Upper lobe of left lung (tissue), 6 donors: ENCODE measurements at regions not wholly inside any gene's neighbourhood (a gene's known extent, or its start where the extent isn't known, plus 50 kb on each side); places are given as distances from the start of the nearest gene placed in this dataset.

Experiments used
- ATAC-seq, 2 donors: fragments of 200-7000 bp; cut with Tn5 transposase; one replicate each; pipeline ENCODE4 v1.9.1; 2022; ENCODE audit warnings: mild to moderate bottlenecking in 2 of 2, moderate library complexity in 2 of 2; ENCODE audit not compliant: low FRiP score in 2 of 2
- DNase-seq, 2 donors: peaks; one replicate each; pipeline ENCODE4 v3.0.0-alpha.2; 2019 to 2020
- H3K27ac ChIP-seq, 4 donors: fragments of 200-600 bp; sonication (generic); one replicate each; pipeline ENCODE4 v1.5.1; 2016 to 2019
- H3K27me3 ChIP-seq, 4 donors: fragments of 200-600 bp; sonication (generic); one replicate each; pipeline ENCODE4 v1.5.1; 2017 to 2019
- H3K36me3 ChIP-seq, 4 donors: fragments of 200-600 bp; sonication (generic); one replicate each; pipeline ENCODE4 v1.5.1; 2016 to 2019
- H3K4me1 ChIP-seq, 4 donors: fragments of 200-600 bp; sonication (generic); one replicate each; pipeline ENCODE4 v1.5.1; 2018 to 2019
- H3K4me3 ChIP-seq, 4 donors: fragments of 200-600 bp; sonication (generic); one replicate each; pipeline ENCODE4 v1.5.1; 2017 to 2019; ENCODE audit warnings: mild to moderate bottlenecking in 2 of 4, moderate library complexity in 1 of 4
- H3K9me3 ChIP-seq, 4 donors: fragments of 200-600 bp; sonication (generic); one replicate each; pipeline ENCODE4 v1.5.1; 2018 to 2019
- EP300 ChIP-seq, 4 donors: sonication (generic); formaldehyde crosslinking; IDR thresholded peaks; one replicate each; pipeline ENCODE4 v1.5.1; 2017; ENCODE audit warnings: antibody characterized with exemption in 4 of 4, control low read depth in 2 of 4
- POLR2A ChIP-seq, 4 donors: fragments of 450-650 bp; IDR thresholded peaks; one replicate each; pipeline ENCODE4 v1.5.1; 2016 to 2017; ENCODE audit warnings: antibody characterized with exemption in 4 of 4, mild to moderate bottlenecking in 2 of 4
- POLR2AphosphoS5 ChIP-seq, 2 donors: sonication (generic); formaldehyde crosslinking; IDR thresholded peaks; one replicate each; pipeline ENCODE4 v1.5.1; 2017; ENCODE audit warnings: antibody characterized with exemption in 2 of 2
- WGBS, 2 donors: methylation state at CpG; one replicate each; pipeline ENCODE4 v1.1.5; 2017 to 2018; 5-methylcytosine and 5-hydroxymethylcytosine counted together
- TF ChIP-seq, protein P1 (sequence below), 6 experiments: fragments of 450-650 bp in 4 of 6; fragments of 200-600 bp in 2 of 6; sonication (generic) in 2 of 6; IDR thresholded peaks; one replicate each; pipeline ENCODE4 v1.5.1; 2016 to 2019; ENCODE audit warnings: antibody characterized with exemption in 6 of 6
- donor health status: DM: no; HTN: no; CAD: no; lungs with moderate emphysema.
- donor health status: DM: no; HTN: yes; CAD: no; lungs with severe emphysema.

DNA sequence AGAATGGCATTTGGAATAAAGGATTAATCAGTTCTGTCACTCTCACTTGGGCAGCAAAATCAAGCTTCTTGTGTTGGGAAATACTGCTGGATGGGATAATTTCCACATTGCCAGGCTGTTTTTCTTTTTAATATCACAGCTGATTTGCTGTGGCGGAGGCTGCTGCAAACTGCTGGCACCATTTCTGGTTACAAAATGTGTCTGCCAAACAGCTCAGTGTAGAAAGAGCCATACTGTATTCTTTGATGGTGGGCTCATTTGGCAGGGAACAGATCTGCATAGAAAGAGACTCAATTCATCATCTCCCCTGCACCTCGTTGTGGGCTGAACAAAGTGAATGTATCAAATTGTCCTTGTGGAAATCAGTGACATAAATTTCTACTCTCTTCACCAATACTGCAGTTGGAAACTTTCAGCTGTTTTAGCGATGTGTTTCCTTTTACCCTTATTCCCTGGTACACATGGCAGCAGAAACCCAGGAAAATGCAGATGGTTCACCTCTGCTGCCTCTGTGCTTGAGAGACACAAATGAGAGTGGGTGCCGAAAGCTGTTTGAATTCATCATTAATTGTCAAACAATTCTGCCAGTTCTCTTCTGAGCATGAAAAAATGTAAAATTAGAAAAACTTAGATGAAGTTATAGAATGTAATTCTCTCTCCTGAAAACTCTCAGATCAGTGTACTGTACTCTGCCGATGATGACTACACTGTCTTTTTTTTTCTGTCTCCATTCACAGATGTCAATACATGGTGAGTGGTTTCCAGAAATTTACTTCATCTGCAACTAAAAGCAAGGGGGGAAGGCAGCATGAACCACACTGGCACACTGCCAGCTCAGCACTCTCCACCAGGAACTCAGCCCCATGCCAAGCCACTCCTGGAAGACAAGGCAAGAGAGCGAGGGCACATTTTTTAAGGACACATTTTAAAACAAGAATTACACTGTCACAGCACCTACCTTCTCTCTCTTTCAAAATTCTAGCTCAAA is 75.0 kb downstream of the HMHB1 start:
- Histone ChIP-seq H3K4me3 (no peak overlapping the region), H3K4me1 (peaks cover 0 to 13% (median 0%) of the 10 kb centered on the region in 4 donors), H3K9me3 (no peaks in the 10 kb centered on the region), H3K36me3 (no peaks in the 10 kb centered on the region), H3K27ac (no peak overlapping the region), H3K27me3 (no peaks in the 10 kb centered on the region)
- DNase-seq: peak in 1 of 2 donors; percentile 38
- WGBS, 2 donors: 52 to 57% methylated on average over 6 of the region's 6 CpGs
- no peak for TF ChIP-seq POLR2A (IDR thresholded peaks at IDR 0.05)
- TF ChIP-seq, protein P1, sequence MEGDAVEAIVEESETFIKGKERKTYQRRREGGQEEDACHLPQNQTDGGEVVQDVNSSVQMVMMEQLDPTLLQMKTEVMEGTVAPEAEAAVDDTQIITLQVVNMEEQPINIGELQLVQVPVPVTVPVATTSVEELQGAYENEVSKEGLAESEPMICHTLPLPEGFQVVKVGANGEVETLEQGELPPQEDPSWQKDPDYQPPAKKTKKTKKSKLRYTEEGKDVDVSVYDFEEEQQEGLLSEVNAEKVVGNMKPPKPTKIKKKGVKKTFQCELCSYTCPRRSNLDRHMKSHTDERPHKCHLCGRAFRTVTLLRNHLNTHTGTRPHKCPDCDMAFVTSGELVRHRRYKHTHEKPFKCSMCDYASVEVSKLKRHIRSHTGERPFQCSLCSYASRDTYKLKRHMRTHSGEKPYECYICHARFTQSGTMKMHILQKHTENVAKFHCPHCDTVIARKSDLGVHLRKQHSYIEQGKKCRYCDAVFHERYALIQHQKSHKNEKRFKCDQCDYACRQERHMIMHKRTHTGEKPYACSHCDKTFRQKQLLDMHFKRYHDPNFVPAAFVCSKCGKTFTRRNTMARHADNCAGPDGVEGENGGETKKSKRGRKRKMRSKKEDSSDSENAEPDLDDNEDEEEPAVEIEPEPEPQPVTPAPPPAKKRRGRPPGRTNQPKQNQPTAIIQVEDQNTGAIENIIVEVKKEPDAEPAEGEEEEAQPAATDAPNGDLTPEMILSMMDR (IDR thresholded peaks at IDR 0.05): no peak
- TF ChIP-seq POLR2AphosphoS5 (IDR thresholded peaks at IDR 0.05): no peak
- TF ChIP-seq EP300 (IDR thresholded peaks at IDR 0.05): no peak
- ATAC-seq: peak in 1 of 2 donors; percentile 6

- Histone ChIP-seq H3K27ac (no peak overlapping the region), H3K36me3 (no peaks in the 10 kb centered on the region), H3K4me1 (peaks cover 0 to 13% (median 0%) of the 10 kb centered on the region in 4 donors), H3K27me3 (no peaks in the 10 kb centered on the region), H3K9me3 (no peaks in the 10 kb centered on the region), H3K4me3 (no peak overlapping the region)
- DNase-seq (no peak), ATAC-seq (peak in 1 of 2 donors; percentile 48)
- TF ChIP-seq EP300 (IDR thresholded peaks at IDR 0.05): no peak
- TF ChIP-seq POLR2AphosphoS5 (IDR thresholded peaks at IDR 0.05): no peak
- TF ChIP-seq, protein P1 (IDR thresholded peaks at IDR 0.05): no peak
- TF ChIP-seq POLR2A (IDR thresholded peaks at IDR 0.05): no peak
- 65 to 71% methylated on average over 5 of the region's 5 CpGs for WGBS, 2 donors
These were observed 76.1 kb downstream of the HMHB1 start for GRCh38 chr5:143887903-143888665.

DNA sequence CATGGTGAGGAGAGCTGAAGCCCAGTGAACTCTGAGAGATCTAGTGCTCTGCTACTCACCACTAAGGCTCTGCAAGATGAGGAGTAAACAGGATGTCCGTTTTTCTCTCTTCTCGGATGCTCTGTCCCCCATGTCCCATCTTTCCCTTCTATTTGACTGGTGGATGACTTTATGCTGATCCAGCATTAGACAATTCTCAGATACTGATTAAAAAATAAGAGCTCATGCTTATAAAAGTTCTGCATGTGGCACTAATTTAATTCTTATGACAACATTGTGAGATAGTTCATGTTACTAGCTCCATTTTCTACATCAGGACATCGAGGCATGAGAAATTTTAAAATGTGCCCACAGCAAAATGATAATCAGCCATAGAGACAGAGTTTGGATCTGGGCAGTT is 77.0 kb downstream of the HMHB1 start:
- H3K27ac ChIP-seq: no peak overlapping the region
- H3K9me3 ChIP-seq: no peaks in the 10 kb centered on the region
- peaks cover 0 to 13% (median 0%) of the 10 kb centered on the region in 4 donors for H3K4me1 ChIP-seq
- H3K27me3 ChIP-seq: no peaks in the 10 kb centered on the region
- no peaks in the 10 kb centered on the region for H3K36me3 ChIP-seq
- DNase-seq: no peak
- 68 to 83% methylated on average over 3 of the region's 3 CpGs for WGBS, 2 donors
- ATAC-seq: no peak
- TF ChIP-seq EP300 (IDR thresholded peaks at IDR 0.05) (no peak), POLR2A (IDR thresholded peaks at IDR 0.05) (no peak), POLR2AphosphoS5 (IDR thresholded peaks at IDR 0.05) (no peak)
- TF ChIP-seq, protein P1 (IDR thresholded peaks at IDR 0.05): no peak
- no peak overlapping the region for H3K4me3 ChIP-seq

- H3K4me3 ChIP-seq: no peak overlapping the region
- no peaks in the 10 kb centered on the region for H3K36me3 ChIP-seq
- DNase-seq (no peak), ATAC-seq (no peak)
- WGBS, 2 donors: 81 to 83% methylated on average over 3 of the region's 3 CpGs
- H3K27ac ChIP-seq: no peak overlapping the region
- H3K9me3 ChIP-seq: no peaks in the 10 kb centered on the region
- H3K27me3 ChIP-seq: no peaks in the 10 kb centered on the region
- H3K4me1 ChIP-seq: peaks cover 0 to 13% (median 0%) of the 10 kb centered on the region in 4 donors
- TF ChIP-seq, protein P1 (IDR thresholded peaks at IDR 0.05): no peak
- no peak for TF ChIP-seq POLR2A (IDR thresholded peaks at IDR 0.05)
- no peak for TF ChIP-seq EP300 (IDR thresholded peaks at IDR 0.05)
- no peak for TF ChIP-seq POLR2AphosphoS5 (IDR thresholded peaks at IDR 0.05)
These were observed 78.0 kb downstream of the HMHB1 start for GRCh38 chr5:143889986-143890385.
